Parathyroid adenoma (tissue), 2 donors: ENCODE measurements at regions not wholly inside any gene's neighbourhood (a gene's known extent, or its start where the extent isn't known, plus 50 kb on each side); places are given as distances from the start of the nearest gene placed in this dataset.
"Not testable (repeated sequence)": the region's sequence is repeated elsewhere in the genome, so short reads cannot be mapped to it uniquely, and the experiment has no call there.

Source experiments
- H2AFZ ChIP-seq: fragments of 300-600 bp; sonication (generic); one replicate; pipeline ENCODE4 v1.7.0; 2017; ENCODE audit warnings: antibody characterized with exemption, mild to moderate bottlenecking
- H3K27ac ChIP-seq: fragments of 300-600 bp; sonication (generic); one replicate; pipeline ENCODE4 v1.7.0; 2017
- H3K27me3 ChIP-seq: fragments of 300-600 bp; sonication (generic); one replicate; pipeline ENCODE4 v1.7.0; 2017; ENCODE audit warnings: low read length; ENCODE audit not compliant: control insufficient read depth, insufficient read depth
- H3K36me3 ChIP-seq: fragments of 300-600 bp; sonication (generic); one replicate; pipeline ENCODE4 v1.7.0; 2017; ENCODE audit warnings: low read length; ENCODE audit not compliant: control insufficient read depth, insufficient read depth
- H3K4me1 ChIP-seq: fragments of 300-600 bp; sonication (generic); one replicate; pipeline ENCODE4 v1.7.0; 2017; ENCODE audit warnings: control low read depth
- H3K4me2 ChIP-seq: fragments of 300-600 bp; sonication (generic); one replicate; pipeline ENCODE4 v1.7.0; 2017; ENCODE audit warnings: low read length
- H3K4me3 ChIP-seq: fragments of 300-600 bp; sonication (generic); one replicate; pipeline ENCODE4 v1.7.0; 2017; ENCODE audit warnings: low read depth, low read length
- H3K79me2 ChIP-seq: fragments of 300-600 bp; sonication (generic); one replicate; pipeline ENCODE4 v1.7.0; 2017; ENCODE audit warnings: control low read depth
- H3K9ac ChIP-seq: fragments of 300-600 bp; sonication (generic); one replicate; pipeline ENCODE4 v1.7.0; 2017; ENCODE audit warnings: mild to moderate bottlenecking
- H3K9me3 ChIP-seq: fragments of 300-600 bp; sonication (generic); one replicate; pipeline ENCODE4 v1.7.0; 2017; ENCODE audit warnings: low read length; ENCODE audit not compliant: control insufficient read depth
- TF ChIP-seq, protein P1 (sequence below): fragments of 300-600 bp; sonication (generic); IDR thresholded peaks from one replicate; pipeline ENCODE4 v1.7.0; 2017; ENCODE audit warnings: antibody characterized with exemption, mild to moderate bottlenecking
- donor health status: primary hyperparathyroidism.

DNA sequence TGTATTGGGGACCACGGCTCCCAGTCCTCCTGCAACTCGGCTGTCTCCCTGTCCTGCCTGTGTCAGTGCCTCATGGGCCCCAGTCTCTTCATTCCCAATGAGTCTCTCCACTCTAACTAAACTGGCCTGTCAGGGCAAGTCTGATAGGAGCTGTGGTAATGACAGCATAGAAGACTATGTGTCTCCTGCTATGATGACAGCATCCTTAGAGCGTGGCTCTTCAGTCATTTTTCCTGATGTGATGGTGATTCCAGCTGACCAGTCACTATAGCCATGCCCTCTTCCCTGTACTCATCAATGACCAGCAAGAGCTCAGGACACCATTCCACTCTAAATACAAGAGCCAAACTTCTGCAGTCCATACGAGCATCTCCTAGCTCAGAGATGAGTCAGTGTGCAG lies 339.8 kb downstream of the PCNX1 start:
- TF ChIP-seq, protein P1, sequence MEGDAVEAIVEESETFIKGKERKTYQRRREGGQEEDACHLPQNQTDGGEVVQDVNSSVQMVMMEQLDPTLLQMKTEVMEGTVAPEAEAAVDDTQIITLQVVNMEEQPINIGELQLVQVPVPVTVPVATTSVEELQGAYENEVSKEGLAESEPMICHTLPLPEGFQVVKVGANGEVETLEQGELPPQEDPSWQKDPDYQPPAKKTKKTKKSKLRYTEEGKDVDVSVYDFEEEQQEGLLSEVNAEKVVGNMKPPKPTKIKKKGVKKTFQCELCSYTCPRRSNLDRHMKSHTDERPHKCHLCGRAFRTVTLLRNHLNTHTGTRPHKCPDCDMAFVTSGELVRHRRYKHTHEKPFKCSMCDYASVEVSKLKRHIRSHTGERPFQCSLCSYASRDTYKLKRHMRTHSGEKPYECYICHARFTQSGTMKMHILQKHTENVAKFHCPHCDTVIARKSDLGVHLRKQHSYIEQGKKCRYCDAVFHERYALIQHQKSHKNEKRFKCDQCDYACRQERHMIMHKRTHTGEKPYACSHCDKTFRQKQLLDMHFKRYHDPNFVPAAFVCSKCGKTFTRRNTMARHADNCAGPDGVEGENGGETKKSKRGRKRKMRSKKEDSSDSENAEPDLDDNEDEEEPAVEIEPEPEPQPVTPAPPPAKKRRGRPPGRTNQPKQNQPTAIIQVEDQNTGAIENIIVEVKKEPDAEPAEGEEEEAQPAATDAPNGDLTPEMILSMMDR = no peak
- H2AFZ ChIP-seq = no peak overlapping the region
- H3K36me3 ChIP-seq = no peaks in the 10 kb centered on the region
- H3K79me2 ChIP-seq = no peaks in the 10 kb centered on the region
- H3K4me3 ChIP-seq = no peak overlapping the region
- H3K27ac ChIP-seq = no peak overlapping the region
- H3K4me2 ChIP-seq = no peak overlapping the region
- no peaks in the 10 kb centered on the region for H3K9me3 ChIP-seq
- H3K9ac ChIP-seq = no peak overlapping the region
- no peaks in the 10 kb centered on the region for H3K27me3 ChIP-seq
- no peaks in the 10 kb centered on the region for H3K4me1 ChIP-seq

DNA sequence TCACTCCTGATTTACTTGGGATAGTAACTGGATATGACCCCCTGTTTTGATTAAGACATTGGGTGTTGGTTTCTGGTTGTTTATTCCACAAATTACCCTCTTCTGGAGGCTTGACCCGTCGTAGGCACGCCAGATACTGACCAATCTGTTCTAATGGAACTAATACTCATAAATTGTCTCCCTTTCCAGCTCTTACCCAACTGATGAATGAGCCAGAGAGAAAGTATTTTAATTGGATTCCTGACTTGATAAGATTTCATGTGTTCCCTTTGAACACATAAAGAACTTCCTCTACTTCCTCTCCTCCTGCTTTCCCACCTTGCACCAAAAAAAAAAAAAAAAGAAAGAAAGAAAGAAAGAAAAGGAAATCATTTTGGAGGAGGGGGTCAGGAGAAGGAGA lies 340.9 kb downstream of the PCNX1 start:
- Histone ChIP-seq H2AFZ (no peak overlapping the region), H3K4me1 (no peaks in the 10 kb centered on the region), H3K27ac (no peak overlapping the region), H3K9ac (no peak overlapping the region), H3K36me3 (no peaks in the 10 kb centered on the region), H3K9me3 (no peaks in the 10 kb centered on the region), H3K4me3 (no peak overlapping the region), H3K27me3 (no peaks in the 10 kb centered on the region), H3K4me2 (no peak overlapping the region), H3K79me2 (no peaks in the 10 kb centered on the region)
- TF ChIP-seq, protein P1 = no peak

DNA sequence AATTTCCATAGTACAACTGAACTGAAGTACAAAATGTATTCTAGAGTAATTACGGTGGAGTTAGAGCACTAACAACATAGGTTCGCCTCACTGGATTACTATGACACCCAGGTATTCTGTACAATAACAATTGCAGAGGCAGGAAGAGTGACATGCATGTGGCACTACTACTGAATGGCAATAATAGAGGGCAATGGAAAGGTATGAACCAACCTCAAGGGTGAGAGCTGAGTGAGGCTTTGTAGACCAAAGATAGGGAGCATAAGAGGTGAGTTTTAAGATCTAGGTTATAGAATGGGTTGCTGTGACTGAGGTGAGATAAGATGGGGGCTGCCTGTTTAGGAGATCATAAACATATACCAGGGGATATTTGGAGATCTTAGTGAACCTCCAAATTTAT lies 343.1 kb downstream of the PCNX1 start:
- Histone ChIP-seq H3K9me3 (no peaks in the 10 kb centered on the region), H3K4me2 (no peak overlapping the region), H3K4me1 (no peaks in the 10 kb centered on the region), H3K4me3 (no peak overlapping the region), H3K79me2 (no peaks in the 10 kb centered on the region), H2AFZ (no peak overlapping the region), H3K27ac (no peak overlapping the region), H3K9ac (no peak overlapping the region), H3K36me3 (no peaks in the 10 kb centered on the region), H3K27me3 (no peaks in the 10 kb centered on the region)
- TF ChIP-seq, protein P1 = no peak

DNA sequence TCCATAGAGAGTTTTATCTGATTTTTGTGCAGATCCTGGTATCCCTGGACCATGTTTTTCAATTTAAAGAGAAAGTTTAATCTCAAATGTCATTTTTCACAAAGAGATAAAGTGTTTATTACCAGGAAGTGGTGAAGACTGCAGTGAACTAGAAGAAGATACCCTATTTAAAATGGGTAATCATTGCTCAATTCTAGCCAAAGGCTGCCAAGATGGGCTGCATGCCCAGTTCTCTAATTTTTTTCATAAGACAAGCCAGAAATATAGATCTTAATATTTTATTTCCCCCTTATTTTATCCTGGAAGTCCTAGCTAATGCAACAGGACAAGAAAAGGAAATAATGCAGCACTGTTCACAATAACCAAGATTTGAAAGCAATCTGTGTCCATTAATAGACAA lies 343.5 kb downstream of the PCNX1 start:
- Histone ChIP-seq H3K9ac (no peak overlapping the region), H2AFZ (no peak overlapping the region), H3K27me3 (no peaks in the 10 kb centered on the region), H3K9me3 (no peaks in the 10 kb centered on the region), H3K4me1 (no peaks in the 10 kb centered on the region), H3K4me3 (no peak overlapping the region), H3K36me3 (no peaks in the 10 kb centered on the region), H3K27ac (no peak overlapping the region), H3K4me2 (no peak overlapping the region), H3K79me2 (no peaks in the 10 kb centered on the region)
- TF ChIP-seq, protein P1 = no peak

DNA sequence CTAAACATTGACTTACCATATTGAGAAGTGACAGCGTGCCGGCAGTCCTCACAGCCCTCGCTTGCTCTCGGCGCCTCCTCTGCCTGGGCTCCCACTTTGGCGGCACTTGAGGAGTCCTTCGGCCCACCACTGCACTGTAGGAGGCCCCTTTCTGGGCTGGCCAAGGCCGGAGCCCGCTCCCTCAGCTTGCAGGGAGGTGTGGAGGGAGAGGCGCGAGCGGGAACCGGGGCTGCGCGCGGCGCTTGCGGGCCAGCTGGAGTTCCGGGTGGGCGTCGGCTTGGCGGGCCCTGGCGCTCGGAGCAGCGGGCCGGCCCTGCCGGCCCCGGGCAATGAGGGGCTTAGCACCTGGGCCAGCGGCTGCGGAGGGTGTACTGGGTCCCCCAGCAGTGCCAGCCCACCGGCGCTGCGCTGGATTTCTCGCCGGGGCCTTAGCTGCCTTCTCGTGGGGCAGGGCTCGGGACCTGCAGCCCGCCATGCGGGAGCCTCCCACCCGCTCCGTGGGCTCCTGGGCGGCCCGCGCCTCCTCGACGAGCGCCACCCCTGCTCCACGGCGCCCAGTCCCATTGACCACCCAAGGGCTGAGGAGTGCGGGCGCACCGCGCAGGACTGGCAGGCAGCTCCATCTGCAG lies 346.9 kb downstream of the PCNX1 start:
- H3K27me3 ChIP-seq, H3K27ac ChIP-seq, H3K4me2 ChIP-seq, H3K4me3 ChIP-seq, H3K9ac ChIP-seq, H3K4me1 ChIP-seq, H3K9me3 ChIP-seq, H2AFZ ChIP-seq, H3K79me2 ChIP-seq, H3K36me3 ChIP-seq: not testable (repeated sequence)
